Astrocyte (in vitro differentiated cells and primary cell): ENCODE measurements at regions not wholly inside any gene's neighbourhood (a gene's known extent, or its start where the extent isn't known, plus 50 kb on each side); places are given as distances from the start of the nearest gene placed in this dataset.

ENCODE experiments used
- CTCF ChIP-seq: IDR thresholded peaks from 2 replicates; pipeline ENCODE4 v1.5.1; 2011; ENCODE audit warnings: low read depth, mild to moderate bottlenecking, inconsistent platforms, low read length, moderate library complexity; ENCODE audit not compliant: insufficient read depth
- EZH2 ChIP-seq: IDR thresholded peaks from 2 replicates; pipeline ENCODE4 v1.6.1; 2012; ENCODE audit warnings: mild to moderate bottlenecking, low read length, inconsistent platforms; ENCODE audit not compliant: insufficient read depth

- TF ChIP-seq CTCF (no peak), EZH2 (no peak)
Measured at GRCh38 chr6:155974811-155975323, 519.2 kb upstream of the NOX3 start.
